SK-N-SH (cell line): ENCODE measurements at regions not wholly inside any gene's neighbourhood (a gene's known extent, or its start where the extent isn't known, plus 50 kb on each side); places are given as distances from the start of the nearest gene placed in this dataset.

Source experiments
- CTCF ChIA-PET: fragments of 300-600, 350-600 bp; formaldehyde crosslinking; extraction: SDS; loops from one replicate; lab custom pipeline; 2021; lab: Yijun Ruan, JAX
- POLR2A ChIA-PET: fragments of 350-600 bp; sonication (Branson Sonifier 250); formaldehyde crosslinking; extraction: SDS; loops from one replicate; lab custom pipeline; 2020; ENCODE audit warnings: antibody characterized with exemption, inconsistent platforms; lab: Yijun Ruan, JAX
- DNase-seq: peaks from one replicate; pipeline ENCODE4 v3.0.0; 2012
- H2AFZ ChIP-seq: fragments of 200-600 bp; sonication (generic); 2 replicates; pipeline ENCODE4 v1.8.1; 2016; ENCODE audit warnings: antibody characterized with exemption, mild to moderate bottlenecking, low read depth
- H3F3A ChIP-seq: fragments of 200-600 bp; sonication (generic); replicated peaks from 2 replicates; pipeline ENCODE3; 2016; ENCODE audit warnings: antibody characterized with exemption, mild to moderate bottlenecking; ENCODE audit not compliant: insufficient read depth
- H3K27ac ChIP-seq, 2 experiments: fragments of 200-500 bp in 1 of 2; fragments of 200-600 bp in 1 of 2; sonication (Bioruptor generic) in 1 of 2; sonication (generic), shearing (Covaris generic) in 1 of 2; 2 replicates each; pipeline versions ENCODE4 v1.5.1 to v1.6.1; 2014 to 2016; ENCODE audit warnings: low read depth in 2 of 2, inconsistent platforms in 1 of 2, low read length in 1 of 2, mild to moderate bottlenecking in 1 of 2, mixed read lengths in 1 of 2
- H3K27me3 ChIP-seq: fragments of 200-600 bp; sonication (generic), shearing (Covaris generic); 2 replicates; pipeline ENCODE4 v1.6.1; 2016; ENCODE audit warnings: mixed run types; ENCODE audit not compliant: insufficient read depth
- H3K36me3 ChIP-seq, 2 experiments: fragments of 200-500 bp in 1 of 2; fragments of 200-600 bp in 1 of 2; sonication (Bioruptor generic) in 1 of 2; sonication (generic) in 1 of 2; replicated peaks in 1 of 2; 2 replicates each; pipeline versions ENCODE3 to v1.5.1; 2014 to 2016; ENCODE audit warnings: low read length in 1 of 2, mild to moderate bottlenecking in 1 of 2; ENCODE audit not compliant: insufficient read depth in 2 of 2, control insufficient read depth in 1 of 2
- H3K4me1 ChIP-seq, 2 experiments: fragments of 200-500 bp in 1 of 2; fragments of 200-600 bp in 1 of 2; sonication (Bioruptor generic) in 1 of 2; sonication (generic), shearing (Covaris generic) in 1 of 2; 2 replicates each; pipeline versions ENCODE4 v1.5.1 to v1.6.1; 2014 to 2016; ENCODE audit warnings: low read depth in 1 of 2, low read length in 1 of 2, mixed run types in 1 of 2; ENCODE audit not compliant: insufficient read depth in 2 of 2, control insufficient read depth in 1 of 2
- H3K4me2 ChIP-seq: fragments of 200-600 bp; sonication (generic), shearing (Covaris generic); 2 replicates; pipeline ENCODE4 v1.6.1; 2017; ENCODE audit warnings: mixed run types
- H3K4me3 ChIP-seq, 2 experiments: fragments of 200-500 bp in 1 of 2; fragments of 200-600 bp in 1 of 2; sonication (Bioruptor generic) in 1 of 2; sonication (generic), shearing (Covaris generic) in 1 of 2; 2 replicates each; pipeline versions ENCODE4 v1.5.1 to v1.8.1; 2014 to 2016; ENCODE audit warnings: low read depth in 2 of 2, inconsistent platforms in 1 of 2, low read length in 1 of 2, mild to moderate bottlenecking in 1 of 2, mixed read lengths in 1 of 2, moderate library complexity in 1 of 2
- H3K79me2 ChIP-seq: fragments of 200-600 bp; sonication (generic); 2 replicates; pipeline ENCODE4 v1.8.1; 2017; ENCODE audit warnings: mild to moderate bottlenecking; ENCODE audit not compliant: insufficient read depth
- H3K9ac ChIP-seq: fragments of 200-600 bp; sonication (generic); 2 replicates; pipeline ENCODE4 v1.6.1; 2017; ENCODE audit warnings: mixed run types
- H3K9me2 ChIP-seq: fragments of 200-600 bp; sonication (generic); 2 replicates; pipeline ENCODE4 v1.6.1; 2017; ENCODE audit warnings: mixed run types
- H3K9me3 ChIP-seq: fragments of 200-600 bp; sonication (generic); 2 replicates; pipeline ENCODE4 v1.6.1; 2017; ENCODE audit warnings: mixed run types, mild to moderate bottlenecking, moderate library complexity
- H4K20me1 ChIP-seq: fragments of 200-600 bp; sonication (generic); 2 replicates; pipeline ENCODE4 v1.6.1; 2017; ENCODE audit warnings: mild to moderate bottlenecking, mixed run types; ENCODE audit not compliant: insufficient read depth
- CHD2 ChIP-seq: fragments of 150-350 bp; IDR thresholded peaks from 2 replicates; pipeline ENCODE4 v1.6.1; 2018; ENCODE audit warnings: low read length; ENCODE audit not compliant: partially characterized antibody
- FOSL2 ChIP-seq: IDR thresholded peaks from 2 replicates; pipeline ENCODE4 v1.4.0; 2012; ENCODE audit warnings: low read depth, mild to moderate bottlenecking, moderate library complexity, borderline replicate concordance
- GABPA ChIP-seq: IDR thresholded peaks from 2 replicates; pipeline ENCODE4 v1.4.0; 2012; ENCODE audit warnings: low read depth, mild to moderate bottlenecking
- GATA2 ChIP-seq: sonication (generic); formaldehyde crosslinking; IDR thresholded peaks from 2 replicates; pipeline ENCODE4 v1.5.0; 2020; ENCODE audit warnings: mild to moderate bottlenecking, missing genetic modification reagents
- MEF2A ChIP-seq: IDR thresholded peaks from 2 replicates; pipeline ENCODE4 v1.4.0; 2012; ENCODE audit warnings: low read depth, borderline replicate concordance
- MXI1 ChIP-seq: IDR thresholded peaks from 2 replicates; pipeline ENCODE4 v1.6.1; 2012; ENCODE audit warnings: mild to moderate bottlenecking, low read depth, low read length, improper control_type of control experiment
- RAD21 ChIP-seq: IDR thresholded peaks from 2 replicates; pipeline ENCODE4 v1.6.1; 2012; ENCODE audit warnings: mild to moderate bottlenecking, low read length
- RFX5 ChIP-seq: IDR thresholded peaks from 2 replicates; pipeline ENCODE4 v1.6.1; 2012; ENCODE audit warnings: mild to moderate bottlenecking, improper control_type of control experiment, low read length
- SMC3 ChIP-seq: IDR thresholded peaks from 2 replicates; pipeline ENCODE4 v1.6.1; 2012; ENCODE audit warnings: low read depth, low read length, improper control_type of control experiment
- TCF12 ChIP-seq: IDR thresholded peaks from 2 replicates; pipeline ENCODE4 v1.4.0; 2012
- WGBS: methylation state at CpG from one replicate; pipeline ENCODE4 v1.1.6; 2017; ENCODE audit warnings: low lambda C conversion rate; 5-methylcytosine and 5-hydroxymethylcytosine counted together
- TF ChIP-seq, protein P1 (sequence below): IDR thresholded peaks from 2 replicates; pipeline ENCODE4 v1.6.1; 2012; ENCODE audit warnings: mild to moderate bottlenecking, low read depth, low read length, moderate library complexity
- TF ChIP-seq, protein P2 (sequence below): fragments of 150-350 bp; IDR thresholded peaks from 2 replicates; pipeline ENCODE4 v1.6.1; 2017; ENCODE audit warnings: antibody characterized with exemption, low read length, low read depth, borderline replicate concordance
- TF ChIP-seq, protein P3 (sequence below): IDR thresholded peaks from 2 replicates; pipeline ENCODE4 v1.4.0; 2012; ENCODE audit warnings: low read depth, borderline replicate concordance
- TF ChIP-seq, protein P4 (sequence below): IDR thresholded peaks from 2 replicates; pipeline ENCODE4 v1.4.0; 2012; ENCODE audit warnings: low read depth, borderline replicate concordance
- TF ChIP-seq, protein P5 (sequence below): IDR thresholded peaks from 2 replicates; pipeline ENCODE4; 2012

DNA sequence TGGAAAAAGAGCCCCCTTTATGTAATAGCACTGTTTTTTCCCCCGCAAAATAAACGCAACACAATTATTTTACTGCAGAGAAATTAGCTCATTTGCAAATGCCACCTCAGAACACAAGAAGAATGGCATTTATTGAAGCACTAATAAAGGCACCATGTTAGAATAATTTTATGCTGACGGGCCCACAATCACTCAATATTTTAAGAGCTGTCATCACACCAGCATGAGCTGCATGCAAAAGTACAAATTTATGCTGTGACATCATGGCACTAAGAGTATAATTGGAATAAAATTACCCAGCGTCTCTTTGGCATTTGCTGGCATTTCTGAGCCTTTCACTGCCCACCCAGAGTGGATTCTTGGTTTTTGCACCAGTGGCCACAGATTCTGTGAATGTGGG lies 364.6 kb downstream of the TLE4 start (continued):
- TF ChIP-seq, protein P1, sequence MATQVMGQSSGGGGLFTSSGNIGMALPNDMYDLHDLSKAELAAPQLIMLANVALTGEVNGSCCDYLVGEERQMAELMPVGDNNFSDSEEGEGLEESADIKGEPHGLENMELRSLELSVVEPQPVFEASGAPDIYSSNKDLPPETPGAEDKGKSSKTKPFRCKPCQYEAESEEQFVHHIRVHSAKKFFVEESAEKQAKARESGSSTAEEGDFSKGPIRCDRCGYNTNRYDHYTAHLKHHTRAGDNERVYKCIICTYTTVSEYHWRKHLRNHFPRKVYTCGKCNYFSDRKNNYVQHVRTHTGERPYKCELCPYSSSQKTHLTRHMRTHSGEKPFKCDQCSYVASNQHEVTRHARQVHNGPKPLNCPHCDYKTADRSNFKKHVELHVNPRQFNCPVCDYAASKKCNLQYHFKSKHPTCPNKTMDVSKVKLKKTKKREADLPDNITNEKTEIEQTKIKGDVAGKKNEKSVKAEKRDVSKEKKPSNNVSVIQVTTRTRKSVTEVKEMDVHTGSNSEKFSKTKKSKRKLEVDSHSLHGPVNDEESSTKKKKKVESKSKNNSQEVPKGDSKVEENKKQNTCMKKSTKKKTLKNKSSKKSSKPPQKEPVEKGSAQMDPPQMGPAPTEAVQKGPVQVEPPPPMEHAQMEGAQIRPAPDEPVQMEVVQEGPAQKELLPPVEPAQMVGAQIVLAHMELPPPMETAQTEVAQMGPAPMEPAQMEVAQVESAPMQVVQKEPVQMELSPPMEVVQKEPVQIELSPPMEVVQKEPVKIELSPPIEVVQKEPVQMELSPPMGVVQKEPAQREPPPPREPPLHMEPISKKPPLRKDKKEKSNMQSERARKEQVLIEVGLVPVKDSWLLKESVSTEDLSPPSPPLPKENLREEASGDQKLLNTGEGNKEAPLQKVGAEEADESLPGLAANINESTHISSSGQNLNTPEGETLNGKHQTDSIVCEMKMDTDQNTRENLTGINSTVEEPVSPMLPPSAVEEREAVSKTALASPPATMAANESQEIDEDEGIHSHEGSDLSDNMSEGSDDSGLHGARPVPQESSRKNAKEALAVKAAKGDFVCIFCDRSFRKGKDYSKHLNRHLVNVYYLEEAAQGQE = no peak
- TF ChIP-seq SMC3 (no peak), RFX5 (no peak), MEF2A (no peak), MXI1 (no peak), FOSL2 (no peak), CHD2 (no peak), GATA2 (no peak)
- TF ChIP-seq, protein P2, sequence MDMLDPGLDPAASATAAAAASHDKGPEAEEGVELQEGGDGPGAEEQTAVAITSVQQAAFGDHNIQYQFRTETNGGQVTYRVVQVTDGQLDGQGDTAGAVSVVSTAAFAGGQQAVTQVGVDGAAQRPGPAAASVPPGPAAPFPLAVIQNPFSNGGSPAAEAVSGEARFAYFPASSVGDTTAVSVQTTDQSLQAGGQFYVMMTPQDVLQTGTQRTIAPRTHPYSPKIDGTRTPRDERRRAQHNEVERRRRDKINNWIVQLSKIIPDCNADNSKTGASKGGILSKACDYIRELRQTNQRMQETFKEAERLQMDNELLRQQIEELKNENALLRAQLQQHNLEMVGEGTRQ = no peak
- TF ChIP-seq, protein P3, sequence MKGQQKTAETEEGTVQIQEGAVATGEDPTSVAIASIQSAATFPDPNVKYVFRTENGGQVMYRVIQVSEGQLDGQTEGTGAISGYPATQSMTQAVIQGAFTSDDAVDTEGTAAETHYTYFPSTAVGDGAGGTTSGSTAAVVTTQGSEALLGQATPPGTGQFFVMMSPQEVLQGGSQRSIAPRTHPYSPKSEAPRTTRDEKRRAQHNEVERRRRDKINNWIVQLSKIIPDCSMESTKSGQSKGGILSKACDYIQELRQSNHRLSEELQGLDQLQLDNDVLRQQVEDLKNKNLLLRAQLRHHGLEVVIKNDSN = no peak
- TF ChIP-seq, all 33 proteins: peak for 0

DNA sequence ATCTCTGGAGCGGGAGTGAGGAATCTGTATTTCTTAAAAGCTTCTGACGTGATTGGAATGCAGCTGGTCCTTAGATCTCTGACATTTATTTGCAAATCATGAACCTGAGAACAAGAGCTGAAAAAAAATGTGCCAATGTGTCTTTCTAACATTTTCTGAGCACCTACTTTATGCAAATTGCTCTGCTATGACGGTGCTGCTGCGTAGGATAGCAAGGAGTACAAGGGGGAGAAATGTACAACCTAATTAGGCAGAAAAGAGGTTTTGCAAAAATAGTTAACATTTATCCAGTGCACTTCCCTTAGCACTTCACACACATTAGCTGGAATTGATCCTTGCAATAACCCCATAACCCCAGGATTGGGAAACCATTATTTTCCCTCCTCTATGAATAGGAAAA lies 357.5 kb downstream of the TLE4 start:
- Histone ChIP-seq H3K9me2 (no peaks in the 10 kb centered on the region), H3K27ac (no peak overlapping the region), H3K9me3 (no peaks in the 10 kb centered on the region), H3F3A (no peaks in the 10 kb centered on the region), H3K79me2 (no peaks in the 10 kb centered on the region), H3K27me3 (no peaks in the 10 kb centered on the region), H4K20me1 (no peaks in the 10 kb centered on the region), H2AFZ (no peak overlapping the region), H3K9ac (no peak overlapping the region), H3K4me1 (no peaks in the 10 kb centered on the region; a peak in 1 of 4 replicates), H3K4me3 (no peak overlapping the region), H3K36me3 (no peaks in the 10 kb centered on the region), H3K4me2 (no peak overlapping the region)
- ChIA-PET POLR2A (no interaction called here), CTCF (interaction anchor here (2.2 kb wide), 1 partner anchor 12 kb away, joined by 4 read pairs; no protein-coding TSS in a partner anchor)
- WGBS = 64% methylated on average over 4 of the region's 4 CpGs
- DNase-seq = no peak
- TF ChIP-seq RFX5 (no peak), SMC3 (no peak), GABPA (no peak), RAD21 (no peak), CHD2 (no peak), TCF12 (no peak)
- TF ChIP-seq, protein P4, sequence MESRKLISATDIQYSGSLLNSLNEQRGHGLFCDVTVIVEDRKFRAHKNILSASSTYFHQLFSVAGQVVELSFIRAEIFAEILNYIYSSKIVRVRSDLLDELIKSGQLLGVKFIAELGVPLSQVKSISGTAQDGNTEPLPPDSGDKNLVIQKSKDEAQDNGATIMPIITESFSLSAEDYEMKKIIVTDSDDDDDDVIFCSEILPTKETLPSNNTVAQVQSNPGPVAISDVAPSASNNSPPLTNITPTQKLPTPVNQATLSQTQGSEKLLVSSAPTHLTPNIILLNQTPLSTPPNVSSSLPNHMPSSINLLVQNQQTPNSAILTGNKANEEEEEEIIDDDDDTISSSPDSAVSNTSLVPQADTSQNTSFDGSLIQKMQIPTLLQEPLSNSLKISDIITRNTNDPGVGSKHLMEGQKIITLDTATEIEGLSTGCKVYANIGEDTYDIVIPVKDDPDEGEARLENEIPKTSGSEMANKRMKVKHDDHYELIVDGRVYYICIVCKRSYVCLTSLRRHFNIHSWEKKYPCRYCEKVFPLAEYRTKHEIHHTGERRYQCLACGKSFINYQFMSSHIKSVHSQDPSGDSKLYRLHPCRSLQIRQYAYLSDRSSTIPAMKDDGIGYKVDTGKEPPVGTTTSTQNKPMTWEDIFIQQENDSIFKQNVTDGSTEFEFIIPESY = no peak
- TF ChIP-seq, protein P5, sequence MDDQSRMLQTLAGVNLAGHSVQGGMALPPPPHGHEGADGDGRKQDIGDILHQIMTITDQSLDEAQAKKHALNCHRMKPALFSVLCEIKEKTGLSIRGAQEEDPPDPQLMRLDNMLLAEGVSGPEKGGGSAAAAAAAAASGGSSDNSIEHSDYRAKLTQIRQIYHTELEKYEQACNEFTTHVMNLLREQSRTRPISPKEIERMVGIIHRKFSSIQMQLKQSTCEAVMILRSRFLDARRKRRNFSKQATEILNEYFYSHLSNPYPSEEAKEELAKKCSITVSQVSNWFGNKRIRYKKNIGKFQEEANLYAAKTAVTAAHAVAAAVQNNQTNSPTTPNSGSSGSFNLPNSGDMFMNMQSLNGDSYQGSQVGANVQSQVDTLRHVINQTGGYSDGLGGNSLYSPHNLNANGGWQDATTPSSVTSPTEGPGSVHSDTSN = no peak
